Activated T-helper 9 cell treated with anti-CD3 and anti-CD28 coated beads, Interleukin-2, amount 50 U/mL, for 16 hours (primary cell): ENCODE measurements at regions not wholly inside any gene's neighbourhood (a gene's known extent, or its start where the extent isn't known, plus 50 kb on each side); places are given as distances from the start of the nearest gene placed in this dataset.
"Not testable (repeated sequence)": the region's sequence is repeated elsewhere in the genome, so short reads cannot be mapped to it uniquely, and the experiment has no call there.

Experiments used
- DNase-seq: peaks from one replicate; pipeline ENCODE4 v3.0.0-alpha.2; 2020; ENCODE audit warnings: low read depth

DNA sequence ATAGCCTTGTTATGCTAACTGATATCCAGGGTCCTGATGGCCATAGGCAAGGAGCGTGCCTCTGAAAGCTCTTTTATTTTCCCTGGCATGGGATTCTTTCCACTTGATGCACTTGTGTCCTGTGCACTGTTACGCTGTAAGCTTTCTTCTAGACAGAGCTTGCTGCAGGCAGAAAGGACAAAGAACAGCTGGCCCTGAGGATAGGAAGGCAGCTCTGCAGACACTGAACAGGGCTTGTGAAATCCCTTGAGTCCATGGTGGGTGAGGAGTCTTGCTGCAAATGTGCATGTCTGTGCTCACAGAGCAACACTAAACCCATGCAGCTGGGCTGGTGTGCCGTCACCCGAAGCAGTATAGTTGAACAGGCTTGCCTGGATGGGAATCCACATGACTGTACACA, 126.6 kb downstream of the AKAP11 start:
- no peak for DNase-seq

DNA sequence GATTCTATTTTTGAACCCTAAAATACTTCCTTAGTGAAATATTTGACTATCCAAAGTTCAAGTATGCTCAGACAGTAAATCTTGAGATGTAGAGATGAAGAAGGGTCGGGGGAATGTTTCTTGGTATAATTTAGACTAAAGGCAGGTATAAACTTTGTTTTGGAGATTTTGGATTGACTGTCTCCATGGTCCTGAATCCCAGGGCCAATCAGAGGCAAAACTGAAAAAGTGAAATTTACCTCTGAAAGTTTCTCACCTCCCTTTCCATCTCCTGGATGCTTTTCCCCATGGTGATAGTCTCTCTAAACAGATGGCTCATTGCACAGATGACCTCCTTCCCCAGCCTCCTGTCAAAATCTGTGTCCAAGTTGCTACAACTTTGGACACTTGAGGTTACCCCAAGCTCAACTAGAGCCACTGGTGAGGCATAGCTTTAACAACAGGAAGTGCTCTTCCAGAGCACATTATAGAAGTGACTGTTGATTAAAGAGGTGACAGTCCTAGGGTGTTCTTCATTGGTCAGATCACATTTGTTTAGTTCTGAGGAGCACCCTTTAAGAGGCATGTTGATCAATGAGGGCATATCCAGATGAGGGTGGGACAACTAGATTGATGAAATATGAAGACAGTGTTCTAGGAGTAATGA, 128.4 kb downstream of the AKAP11 start:
- no peak for DNase-seq

DNA sequence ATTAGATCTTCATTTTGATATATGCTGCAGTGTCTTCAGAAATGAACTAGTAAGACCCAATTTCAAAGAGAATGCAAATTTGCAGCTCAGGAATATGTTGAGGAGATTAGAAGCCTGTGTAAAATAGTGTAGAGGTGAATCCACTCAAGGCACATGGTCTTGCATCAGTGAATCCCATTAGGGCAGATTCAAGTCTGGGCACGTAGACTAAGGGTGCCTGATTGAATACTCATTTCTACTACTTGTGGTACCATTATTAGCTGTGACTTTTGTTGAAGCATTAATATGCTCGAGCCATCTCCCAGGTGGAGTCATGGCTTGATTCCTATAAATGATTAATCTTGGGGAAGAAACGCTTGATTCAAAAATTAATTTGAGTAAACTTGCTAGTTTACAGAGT, 129.4 kb downstream of the AKAP11 start:
- no peak for DNase-seq

DNA sequence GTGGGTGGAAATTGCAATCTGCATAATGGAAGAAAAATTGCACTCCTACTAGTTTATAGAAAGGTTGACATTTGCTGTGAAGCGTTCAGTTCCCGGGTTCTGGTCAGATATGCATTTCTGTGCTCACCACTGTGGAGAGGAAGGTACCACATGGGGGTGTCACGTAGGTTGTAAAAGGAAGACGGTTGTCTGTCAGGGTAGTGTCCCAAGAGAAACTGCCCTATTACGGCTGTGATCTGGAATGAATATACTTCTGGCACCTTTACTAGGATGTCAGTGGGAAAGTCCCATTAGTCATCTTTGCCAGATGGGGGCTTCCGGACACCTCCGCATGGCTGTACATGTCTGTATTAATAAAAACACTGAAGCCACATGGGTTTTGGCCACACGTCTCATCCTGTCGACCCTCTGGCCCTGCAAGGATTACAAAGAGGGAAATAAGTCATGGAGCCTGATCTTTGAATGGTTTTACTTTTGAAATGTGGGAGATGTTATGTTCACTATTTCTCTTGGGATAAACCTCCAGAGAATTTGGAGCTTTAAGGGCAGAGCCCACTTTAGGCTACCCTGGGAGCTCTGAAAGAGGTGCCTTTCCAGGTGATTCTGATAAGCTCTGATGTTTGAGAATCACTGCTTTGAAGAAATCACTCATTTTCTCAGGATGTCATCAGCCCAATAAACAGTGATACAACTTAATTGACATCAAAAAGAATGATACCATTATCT, 133.9 kb downstream of the AKAP11 start:
- peak; percentile 54 for DNase-seq

DNA sequence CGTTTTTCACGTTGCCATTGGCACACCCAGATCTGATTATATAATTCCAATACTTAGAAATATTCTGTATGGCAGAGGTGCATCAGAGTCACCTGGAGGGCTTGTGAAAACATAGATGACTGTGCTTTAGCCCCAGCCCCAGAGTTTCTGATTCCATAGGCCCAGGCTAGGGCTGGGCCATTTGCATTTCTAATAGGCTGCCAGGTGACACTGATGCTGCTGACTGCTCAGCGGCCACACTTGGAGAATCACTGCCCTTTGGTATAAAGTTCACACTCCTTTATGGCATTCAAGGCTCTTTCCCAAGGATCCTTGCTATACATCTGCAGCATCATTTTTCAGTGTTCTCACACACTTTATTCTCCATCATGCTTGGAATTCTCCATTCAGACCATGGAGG, 137.1 kb downstream of the AKAP11 start:
- DNase-seq = no peak

DNA sequence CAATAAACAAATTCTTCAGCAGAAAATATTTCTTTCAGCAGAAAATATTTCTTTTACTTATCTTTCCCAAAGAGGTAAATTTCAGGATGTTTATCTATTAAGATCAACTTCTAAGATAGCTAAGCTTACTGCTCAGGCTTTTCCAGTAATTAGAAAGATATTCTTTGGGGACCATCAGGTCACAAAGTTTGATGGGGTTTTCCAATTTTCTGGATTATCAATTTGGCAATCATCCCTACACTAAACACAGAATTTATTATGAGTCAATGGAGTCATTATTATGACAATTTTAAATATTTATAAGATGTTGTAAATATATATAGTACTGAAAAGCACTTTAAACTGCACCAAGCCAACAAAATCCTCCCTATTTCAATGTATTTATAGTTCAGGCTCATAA, 137.6 kb downstream of the AKAP11 start:
- DNase-seq = no peak

DNA sequence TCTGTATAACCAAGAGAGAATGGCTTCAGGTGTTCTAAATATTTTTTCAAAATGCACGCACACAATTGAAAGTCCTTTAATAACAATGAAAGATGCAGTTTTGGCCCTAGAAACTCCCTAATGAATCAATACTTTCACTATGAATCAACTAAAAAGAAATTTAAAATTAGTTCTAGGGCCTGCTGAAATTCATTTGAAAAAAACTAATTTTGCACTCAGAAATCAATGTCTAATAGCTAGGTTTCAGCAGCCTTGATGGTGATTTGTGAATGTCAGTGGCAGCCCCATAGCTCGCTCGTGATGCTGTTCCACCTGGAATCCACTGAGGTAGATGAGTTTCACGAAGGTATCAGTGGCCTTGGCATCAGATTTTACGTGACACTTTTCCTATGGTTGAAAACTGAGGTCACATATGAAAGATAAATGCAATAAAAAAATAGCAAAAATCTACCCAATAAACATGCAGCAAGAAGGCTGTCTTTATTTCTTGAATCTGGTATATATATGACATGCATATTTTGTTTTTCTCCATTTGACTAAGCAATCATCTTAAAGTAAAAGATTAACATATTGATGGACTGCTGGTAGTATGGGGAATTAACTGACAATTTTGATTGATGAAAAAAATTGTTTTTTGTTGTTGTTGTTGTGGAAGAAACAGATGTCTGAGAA, 141.0 kb downstream of the AKAP11 start:
- no peak for DNase-seq

DNA sequence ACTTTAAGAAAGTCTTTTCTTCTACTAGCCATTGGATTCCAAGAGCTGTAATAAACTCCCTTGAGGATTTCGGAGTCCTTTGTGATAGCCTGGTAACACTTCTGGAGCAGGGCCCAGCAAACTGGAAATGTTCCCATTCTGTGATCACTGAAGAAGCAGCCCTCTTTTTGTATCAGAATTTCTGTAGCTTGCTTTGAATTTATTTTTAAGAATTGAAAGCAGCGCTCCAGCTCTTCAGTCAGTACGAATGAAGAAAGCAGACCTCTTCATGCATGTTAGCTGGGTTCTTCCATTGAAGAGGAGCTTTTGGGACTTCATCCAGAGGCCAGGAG, 141.5 kb downstream of the AKAP11 start:
- no peak for DNase-seq

DNA sequence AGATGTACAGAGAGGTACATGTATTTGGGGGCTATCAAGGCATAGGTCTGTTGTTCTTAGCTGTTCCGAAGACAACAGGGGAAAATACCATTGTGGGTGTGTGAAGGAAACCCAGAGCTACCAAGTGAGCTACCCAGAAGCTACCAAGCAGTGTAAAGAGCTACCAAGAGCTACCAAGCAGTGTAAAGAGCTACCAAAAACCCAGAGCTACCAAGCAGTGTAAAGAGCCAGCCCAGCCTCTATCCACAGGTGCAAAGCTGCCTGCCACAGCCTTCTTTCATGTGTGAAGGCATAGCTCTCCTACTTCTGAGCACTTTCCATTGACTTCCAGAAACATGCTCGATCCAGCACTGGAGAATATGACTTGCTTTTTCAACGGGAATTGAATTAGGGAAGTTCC, 145.7 kb downstream of the AKAP11 start:
- DNase-seq = no peak

DNA sequence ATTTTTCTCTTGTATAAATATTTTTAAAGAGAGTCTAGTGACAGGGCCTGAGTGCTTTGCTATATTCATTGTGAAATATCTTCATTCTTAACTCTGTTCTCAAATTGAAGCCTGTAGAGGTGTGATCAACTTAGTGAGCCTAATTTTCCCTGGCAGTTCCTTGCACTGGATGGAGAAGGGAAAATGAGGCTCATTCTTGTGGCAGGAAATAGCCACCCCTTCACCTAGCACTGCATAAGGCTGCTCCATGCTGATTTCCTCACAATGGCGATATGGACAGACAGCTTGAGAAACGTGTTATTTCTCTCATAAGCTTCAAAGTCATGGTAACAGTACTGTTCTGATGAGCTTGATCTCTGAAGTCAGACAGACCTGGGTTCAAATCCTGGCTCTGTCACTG, 146.2 kb downstream of the AKAP11 start:
- no peak for DNase-seq

DNA sequence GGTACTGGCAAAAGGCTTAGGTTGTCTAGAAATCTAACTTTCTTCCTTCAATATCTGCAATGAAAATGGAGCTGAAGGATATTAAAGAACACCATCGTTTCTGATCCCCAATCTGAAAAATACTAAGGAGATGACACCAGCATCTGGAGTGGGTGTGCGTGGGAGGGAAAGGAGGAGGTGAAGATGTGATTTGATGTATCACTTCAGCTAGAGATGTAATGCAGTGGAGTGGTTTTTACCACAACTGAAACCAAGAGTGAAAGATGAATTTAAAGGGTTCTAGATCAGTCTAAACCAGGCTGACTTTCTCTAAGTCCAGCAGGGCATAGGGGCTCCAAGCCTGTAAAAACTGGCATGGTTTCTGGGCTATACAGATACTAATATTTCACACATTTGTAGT, 148.4 kb downstream of the AKAP11 start:
- DNase-seq = peak; percentile 44

DNA sequence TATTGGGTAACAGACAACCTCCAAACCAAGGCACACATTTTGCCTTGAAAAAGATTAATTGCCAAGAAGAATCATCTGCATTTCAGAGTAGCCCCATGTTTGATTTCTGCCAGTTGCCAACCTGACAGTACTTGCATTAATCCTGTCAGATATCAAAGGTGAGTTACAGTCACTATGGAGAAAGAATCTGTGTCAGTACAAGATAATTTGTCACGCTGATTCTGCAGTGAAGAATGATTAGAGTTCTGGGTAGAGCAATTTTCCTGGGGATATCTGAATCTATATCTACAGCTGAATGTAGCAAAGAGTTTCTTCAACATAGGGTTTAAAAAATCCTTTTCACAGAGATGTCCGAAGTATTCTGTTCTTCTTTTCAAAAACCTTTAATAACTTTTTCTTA, 150.7 kb downstream of the AKAP11 start:
- DNase-seq = no peak

DNA sequence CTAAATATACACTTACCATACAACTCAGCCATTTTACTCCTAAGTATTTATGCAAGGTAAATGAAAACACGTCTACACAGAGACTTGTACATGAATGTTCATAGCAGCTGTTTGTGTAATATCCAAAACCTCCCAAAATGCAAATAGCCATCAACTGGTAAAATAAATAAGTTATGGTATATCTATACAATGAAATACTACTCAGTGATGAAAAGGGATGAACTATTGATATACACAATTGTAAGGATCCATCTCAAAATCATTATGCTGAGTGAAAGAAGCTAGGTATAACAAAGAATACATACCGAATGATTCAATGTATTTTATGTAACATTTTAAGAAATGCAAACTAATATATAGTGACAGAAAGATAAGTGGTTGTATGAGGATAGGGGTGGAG, 149.8 kb upstream of the TNFSF11 start:
- no peak for DNase-seq

DNA sequence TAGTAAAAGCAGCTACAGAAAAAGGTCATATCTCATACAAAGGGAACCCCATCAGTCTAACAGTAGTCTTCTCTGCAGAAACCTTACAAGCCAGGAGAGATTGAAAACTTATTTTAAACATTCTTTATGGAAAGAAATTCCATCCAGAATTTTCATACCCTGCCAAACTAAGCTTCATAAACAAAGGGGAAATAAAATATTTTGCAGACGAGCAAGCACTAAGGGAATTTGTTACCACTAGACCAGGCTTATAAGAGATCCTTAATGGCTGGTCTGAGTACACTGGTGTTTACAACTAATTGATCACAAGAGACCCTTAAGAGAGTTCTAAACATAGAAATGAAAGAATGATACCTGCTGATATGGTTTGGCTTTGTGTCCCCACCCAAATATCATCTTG, 128.6 kb upstream of the TNFSF11 start:
- DNase-seq = no peak

DNA sequence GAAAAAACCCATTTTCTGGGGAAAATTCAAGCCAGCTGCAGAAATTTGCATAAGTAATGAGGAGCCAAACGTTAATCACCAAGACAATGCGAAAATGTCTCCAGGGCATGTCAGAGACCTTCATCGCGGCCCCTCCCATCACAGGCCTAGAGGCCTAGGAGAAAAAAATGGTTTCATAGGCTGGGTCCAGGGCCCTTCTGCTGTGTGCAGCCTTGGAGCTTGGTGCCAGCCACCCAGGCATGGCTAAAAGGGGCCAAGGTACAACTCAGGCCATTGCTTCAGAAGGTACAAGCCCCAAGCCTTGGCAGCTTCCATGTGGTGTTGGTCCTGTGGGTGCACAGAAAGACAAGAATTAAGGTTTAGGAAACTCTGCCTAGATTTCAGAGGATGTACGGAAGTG, 127.4 kb upstream of the TNFSF11 start:
- not testable (repeated sequence) for DNase-seq

DNA sequence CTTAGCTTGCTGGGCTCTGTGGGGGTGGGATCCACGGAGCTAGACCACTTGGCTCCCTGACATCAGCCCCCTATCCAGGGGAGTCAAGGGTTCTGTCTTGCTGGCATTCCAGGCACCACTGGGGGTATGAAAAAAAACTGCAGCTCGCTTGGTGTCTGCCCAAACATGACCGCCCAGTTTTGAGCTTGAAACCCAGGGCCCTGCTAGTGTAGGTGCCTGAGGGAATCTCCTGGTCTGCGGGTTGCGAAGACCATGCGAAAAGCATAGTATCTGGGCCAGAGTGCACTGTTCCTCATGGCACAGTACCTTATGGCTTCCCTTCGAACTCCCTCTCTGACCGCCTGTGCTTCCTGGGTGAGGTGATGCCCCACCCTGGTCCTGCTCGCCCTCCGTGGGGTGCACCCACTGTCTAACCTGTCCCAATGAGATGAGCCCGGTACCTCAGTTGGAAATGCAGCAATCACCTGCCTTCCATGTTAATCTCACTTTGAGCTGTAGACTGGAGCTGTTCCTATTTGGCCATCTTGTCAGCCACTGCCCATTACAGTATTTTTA, 120.8 kb upstream of the TNFSF11 start:
- DNase-seq = no peak

DNA sequence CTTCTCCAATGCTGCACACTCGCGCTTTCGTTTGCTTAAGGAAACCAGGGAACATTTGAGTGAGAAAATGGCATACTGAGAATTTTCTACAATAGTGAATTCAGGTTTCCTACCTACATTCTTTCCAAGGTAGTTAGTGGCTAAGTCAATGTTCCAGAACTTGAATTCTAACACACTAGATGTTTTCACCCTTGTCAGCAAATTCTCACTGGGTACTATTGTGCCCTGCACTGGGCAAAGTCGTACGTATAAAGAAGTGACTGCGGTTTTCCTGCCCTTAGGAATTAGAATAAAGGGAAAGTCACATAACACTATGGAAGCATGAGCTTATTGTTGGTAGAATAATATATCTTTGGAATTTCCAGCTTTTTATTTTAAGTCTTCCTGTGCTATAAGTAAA, 119.2 kb upstream of the TNFSF11 start:
- no peak for DNase-seq

DNA sequence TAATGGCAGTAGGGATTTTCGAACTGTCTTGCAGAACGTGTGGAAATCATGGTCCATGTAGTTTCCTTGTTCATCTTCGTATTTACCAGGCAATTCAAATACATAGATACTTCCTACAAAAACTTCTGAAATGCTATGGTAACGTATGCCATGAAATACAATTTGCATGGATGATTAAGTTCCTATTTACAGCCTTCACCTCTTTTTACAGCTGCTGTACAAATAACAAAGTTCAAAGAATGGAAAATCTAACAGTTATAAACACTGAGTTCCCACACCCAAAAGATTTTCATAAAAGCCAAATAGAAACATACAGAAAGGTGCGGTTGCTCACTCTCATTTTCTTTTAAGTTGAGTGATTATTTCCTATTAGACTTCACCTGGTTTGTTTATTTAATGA, 115.8 kb upstream of the TNFSF11 start:
- no peak for DNase-seq

DNA sequence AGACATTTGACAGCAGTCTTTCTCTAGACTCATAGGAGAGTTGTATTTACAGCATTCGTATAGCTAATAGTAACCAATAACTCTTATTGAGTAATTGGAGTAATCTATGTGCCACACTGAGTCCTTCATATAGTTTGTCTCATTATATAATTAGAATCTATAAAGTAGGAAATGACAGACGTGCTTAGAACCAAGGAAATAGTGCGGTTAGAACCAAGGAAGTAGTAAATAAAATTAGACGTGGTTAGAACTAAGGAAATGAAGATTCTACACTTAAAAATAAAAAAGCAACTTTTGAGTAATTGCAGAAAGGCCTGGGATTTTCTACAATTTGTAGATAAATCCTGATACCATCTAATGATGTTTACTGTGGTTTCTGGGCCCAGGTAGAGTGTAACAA, 107.8 kb upstream of the TNFSF11 start:
- DNase-seq = no peak

DNA sequence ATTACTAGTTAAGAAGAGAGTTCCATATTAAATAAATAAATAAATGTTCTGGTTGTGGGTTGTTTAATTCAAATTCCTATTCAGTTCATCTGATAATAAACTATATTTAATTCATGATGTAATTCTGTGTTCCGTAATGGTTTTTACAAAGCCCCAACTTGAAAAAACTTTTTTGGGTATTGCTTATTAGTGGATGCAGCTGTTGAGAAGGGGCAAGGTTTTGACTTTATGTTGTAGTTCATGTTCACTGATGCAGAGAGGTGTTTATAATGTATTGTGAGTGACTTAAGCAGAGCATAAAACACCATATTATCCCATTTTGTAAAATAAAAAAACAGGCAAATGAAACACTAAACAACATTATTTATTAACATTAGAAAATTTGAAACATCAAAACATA, 107.3 kb upstream of the TNFSF11 start:
- no peak for DNase-seq

DNA sequence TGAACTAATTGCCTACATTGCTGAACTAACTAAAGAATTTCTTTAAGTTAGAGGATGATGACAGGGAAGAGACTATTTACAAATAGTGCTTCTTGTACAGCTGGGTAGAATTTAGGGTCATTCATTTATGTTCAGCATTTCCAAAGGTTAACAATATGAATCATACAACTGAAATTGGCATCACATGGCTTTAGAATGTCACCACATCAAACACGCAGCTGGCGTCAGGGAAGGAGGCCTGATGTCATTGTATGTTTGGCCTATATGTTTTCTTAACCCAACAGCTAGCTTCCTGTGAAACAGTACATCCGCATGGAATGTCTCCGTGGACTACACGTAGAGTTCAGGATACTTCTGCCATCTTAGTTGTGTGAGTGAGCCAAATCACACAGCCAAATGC, 99.0 kb upstream of the TNFSF11 start:
- no peak for DNase-seq

DNA sequence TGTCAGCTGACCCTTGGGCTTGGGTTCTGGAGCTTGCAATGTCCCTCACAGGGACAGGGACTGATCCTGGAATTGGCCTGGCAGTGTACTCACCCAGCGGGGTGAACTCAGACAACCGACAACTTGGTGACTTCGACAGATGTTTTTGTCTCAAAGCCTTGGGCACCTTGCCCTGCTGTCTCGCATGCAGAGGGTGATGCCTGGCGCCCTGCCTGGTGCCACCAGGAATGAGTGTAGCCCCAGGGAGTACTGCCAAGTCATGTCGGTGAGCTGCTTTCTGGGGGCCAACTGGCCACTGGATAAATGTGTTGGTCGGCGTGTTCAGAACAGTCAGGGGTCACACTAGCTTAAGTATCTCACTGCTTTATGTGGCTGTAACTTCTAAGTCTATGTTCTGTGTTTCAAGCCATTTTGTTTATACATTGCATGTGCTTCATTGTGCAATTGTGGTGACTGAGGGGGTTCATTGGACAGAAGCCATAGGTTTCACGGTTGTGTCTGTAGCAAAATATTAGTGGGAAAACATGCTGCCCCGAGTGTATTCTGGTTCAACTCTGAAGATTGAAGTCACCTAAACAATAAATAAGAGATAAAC, 96.3 kb upstream of the TNFSF11 start:
- no peak for DNase-seq

DNA sequence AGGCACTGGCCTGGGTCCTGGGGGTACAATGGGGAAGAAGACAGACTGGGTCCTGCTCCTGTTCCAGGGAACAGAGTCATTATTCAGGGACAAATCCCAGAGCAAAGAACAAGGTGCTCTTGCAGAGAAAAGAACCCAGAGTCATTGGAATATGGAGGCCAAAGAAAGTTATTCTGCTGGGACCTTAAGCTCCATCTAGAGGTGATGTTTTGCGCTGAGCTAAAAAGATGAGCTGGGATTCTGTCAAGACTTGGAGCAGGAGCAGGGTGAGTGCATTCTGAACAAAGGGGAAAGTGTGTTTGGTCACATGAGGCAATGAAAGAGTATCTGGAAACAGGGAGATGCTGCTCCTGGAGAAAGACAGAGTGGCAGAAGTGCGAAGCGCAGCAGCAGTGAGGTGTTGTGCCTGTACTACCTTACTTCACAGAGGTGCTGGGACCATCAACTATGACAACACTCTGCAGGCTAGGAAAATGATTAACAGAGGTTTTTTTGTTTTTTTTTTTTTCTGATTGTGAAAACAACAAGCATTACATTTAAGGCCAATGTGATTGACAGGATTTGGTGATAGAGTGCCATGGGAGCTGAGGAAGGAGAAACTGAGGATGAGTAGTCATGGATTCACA, 95.3 kb upstream of the TNFSF11 start:
- no peak for DNase-seq
